B cell (primary cell): ENCODE measurements at regions not wholly inside any gene's neighbourhood (a gene's known extent, or its start where the extent isn't known, plus 50 kb on each side); places are given as distances from the start of the nearest gene placed in this dataset.

Experiments used
- ATAC-seq: fragments of 200-7000 bp; cut with Tn5 transposase; one replicate; pipeline ENCODE4 v1.10.0; 2021; ENCODE audit warnings: low read depth, mild to moderate bottlenecking, moderate number of reproducible peaks, moderate library complexity
- CTCF ChIA-PET: fragments of 350-600 bp; sonication (Branson Sonifier 250); formaldehyde crosslinking; loops from one replicate; lab custom pipeline; 2021; ENCODE audit warnings: antibody characterized with exemption, inconsistent platforms; lab: Charles Lee
- POLR2A ChIA-PET: fragments of 350-600 bp; sonication (Branson Sonifier 250); formaldehyde crosslinking; loops from one replicate; lab custom pipeline; 2021; ENCODE audit warnings: antibody characterized with exemption; lab: Charles Lee
- DNase-seq: peaks from one replicate; pipeline ENCODE4 v3.0.0; 2013
- H2AFZ ChIP-seq: 2 replicates; pipeline ENCODE4 v1.6.1; 2012; ENCODE audit warnings: mild to moderate bottlenecking, low read depth, low read length; ENCODE audit not compliant: insufficient read depth, poor library complexity, severe bottlenecking
- H3K27ac ChIP-seq, 2 donors: 1 replicate in 1 of 2; 2 replicates in 1 of 2; pipeline ENCODE4 v1.5.1; 2012 to 2013; ENCODE audit warnings: low read length in 2 of 2, mild to moderate bottlenecking in 2 of 2, moderate library complexity in 1 of 2
- H3K27me3 ChIP-seq, 4 experiments: fragments of 200-600 bp in 1 of 4; sonication (generic) in 1 of 4; replicated peaks in 1 of 4; 1 replicate in 2 of 4; 2 replicates in 2 of 4; pipeline versions ENCODE4 v1.6.1 to v1.7.0; 2013 to 2016; ENCODE audit warnings: low read length in 3 of 4, mild to moderate bottlenecking in 2 of 4, mixed read lengths in 1 of 4, moderate library complexity in 1 of 4; ENCODE audit not compliant: insufficient read depth in 4 of 4, control insufficient read depth in 3 of 4; ENCODE audit errors: control extremely low read depth in 1 of 4
- H3K36me3 ChIP-seq, 2 experiments: replicated peaks in 1 of 2; 1 replicate in 1 of 2; 2 replicates in 1 of 2; pipeline versions ENCODE4 v1.6.1 to v1.7.1; 2013; ENCODE audit warnings: low read length in 1 of 2; ENCODE audit not compliant: insufficient read depth in 2 of 2, control insufficient read depth in 1 of 2; ENCODE audit errors: control extremely low read depth in 1 of 2, extremely low read depth in 1 of 2
- H3K4me1 ChIP-seq, 2 donors: fragments of 200-600 bp in 1 of 2; sonication (generic) in 1 of 2; 1 replicate in 1 of 2; 2 replicates in 1 of 2; pipeline versions ENCODE4 v1.5.1 to v1.6.1; 2013 to 2017; ENCODE audit warnings: low read length in 2 of 2; ENCODE audit not compliant: control insufficient read depth in 2 of 2, insufficient read depth in 2 of 2
- H3K4me2 ChIP-seq: replicated peaks from 2 replicates; pipeline ENCODE3; 2012; ENCODE audit warnings: mild to moderate bottlenecking, low read depth, low read length; ENCODE audit not compliant: poor library complexity, severe bottlenecking
- H3K4me3 ChIP-seq, 5 experiments: fragments of 200-600 bp in 1 of 5; sonication (generic) in 1 of 5; 1 replicate in 3 of 5; 2 replicates in 2 of 5; pipeline versions ENCODE4 v1.5.1 to v1.7.0; 2011 to 2016; ENCODE audit warnings: low read length in 4 of 5, mild to moderate bottlenecking in 4 of 5, low read depth in 2 of 5, control low read depth in 1 of 5, moderate library complexity in 1 of 5; ENCODE audit not compliant: insufficient read depth in 1 of 5; ENCODE audit errors: control extremely low read depth in 1 of 5, extremely low read depth in 1 of 5
- H3K79me2 ChIP-seq: fragments of 200-600 bp; sonication (generic); one replicate; pipeline ENCODE4 v1.6.0; 2016; ENCODE audit warnings: low read length; ENCODE audit not compliant: control insufficient read depth, insufficient read depth
- H3K9ac ChIP-seq: fragments of 200-600 bp; sonication (generic); 2 replicates; pipeline ENCODE4 v1.6.1; 2017; ENCODE audit warnings: mild to moderate bottlenecking, low read length, moderate library complexity
- H3K9me3 ChIP-seq, 3 donors: one replicate each; pipeline versions ENCODE4 v1.6.1 to v1.7.1; 2013; ENCODE audit warnings: low read length in 2 of 3; ENCODE audit not compliant: control insufficient read depth in 2 of 3, insufficient read depth in 1 of 3; ENCODE audit errors: control extremely low read depth in 1 of 3
- H4K20me1 ChIP-seq: 2 replicates; pipeline ENCODE4 v1.6.0; 2012; ENCODE audit warnings: mild to moderate bottlenecking, low read length; ENCODE audit not compliant: insufficient read depth, control insufficient read depth, poor library complexity, severe bottlenecking
- H3K27ac Mint-ChIP-seq: one replicate; pipeline ENCODE4 v1.8.0; 2021; ENCODE audit warnings: mixed read lengths
- H3K27me3 Mint-ChIP-seq: one replicate; pipeline ENCODE4 v1.8.0; 2021; ENCODE audit warnings: mixed read lengths
- H3K4me1 Mint-ChIP-seq: one replicate; pipeline ENCODE4 v1.8.0; 2021; ENCODE audit warnings: mixed read lengths
- H3K4me3 Mint-ChIP-seq: one replicate; pipeline ENCODE4 v1.8.0; 2021; ENCODE audit warnings: mixed read lengths
- H3K9me3 Mint-ChIP-seq: one replicate; pipeline ENCODE4 v1.8.0; 2022; ENCODE audit warnings: mixed read lengths; ENCODE audit not compliant: insufficient read depth
- EZH2 ChIP-seq: IDR thresholded peaks from 2 replicates; pipeline ENCODE4 v1.6.1; 2012; ENCODE audit warnings: borderline replicate concordance, low read depth, mild to moderate bottlenecking, moderate library complexity, low read length; ENCODE audit not compliant: insufficient read depth, poor library complexity, severe bottlenecking
- WGBS: methylation state at CpG from one replicate; pipeline ENCODE4 v1.1.5; 2013; ENCODE audit warnings: missing lambda C conversion rate; ENCODE audit not compliant: insufficient coverage; 5-methylcytosine and 5-hydroxymethylcytosine counted together
- intact Hi-C: fragments of 100-400 bp; cut with micrococcal nuclease; formaldehyde crosslinking; loops from one replicate; pipeline ENCODE4 v1.10.0; 2022
- TF ChIP-seq, protein P1 (sequence below): fragments of 200-600 bp; IDR thresholded peaks from one replicate; pipeline ENCODE4 v1.8.0; 2022; ENCODE audit warnings: antibody characterized with exemption, mild to moderate bottlenecking

DNA sequence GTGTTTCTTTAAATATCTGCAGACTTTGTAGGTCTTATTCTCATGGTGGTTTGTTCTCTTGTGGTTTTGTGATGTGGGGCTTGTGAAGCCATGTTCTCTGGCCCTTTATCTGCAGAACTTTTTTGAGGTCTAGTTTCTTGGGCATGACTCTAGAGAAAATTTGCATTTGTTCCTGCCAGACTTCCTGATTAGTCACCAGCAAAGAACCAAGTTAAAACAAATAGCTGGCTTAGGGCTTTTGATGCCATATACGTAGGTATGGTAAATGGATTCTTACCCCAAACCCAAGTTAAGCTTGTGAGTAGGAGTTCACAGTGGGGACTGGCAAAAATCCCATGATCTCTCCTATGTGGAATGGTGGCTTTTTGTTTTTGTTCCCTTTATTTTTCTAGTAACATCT lies 68.7 kb upstream of the IRX3 start:
- Histone ChIP-seq H3K27me3 (peaks cover 0 to 2% (median 0%) of the 10 kb centered on the region in 4 experiments), H3K4me2 (no peak overlapping the region), H3K36me3 (no peaks in the 10 kb centered on the region), H3K9ac (no peak overlapping the region), H3K4me1 (no peaks in the 10 kb centered on the region), H3K4me3 (no peak overlapping the region), H3K27ac (no peak overlapping the region), H3K79me2 (no peaks in the 10 kb centered on the region), H3K9me3 (peaks cover 0 to 14% (median 0%) of the 10 kb centered on the region in 3 donors), H4K20me1 (no peaks in the 10 kb centered on the region), H2AFZ (no peak overlapping the region)
- H3K27ac Mint-ChIP-seq: no peak overlapping the region
- DNase-seq: no peak
- POLR2A ChIA-PET: no interaction called here
- TF ChIP-seq, protein P1, sequence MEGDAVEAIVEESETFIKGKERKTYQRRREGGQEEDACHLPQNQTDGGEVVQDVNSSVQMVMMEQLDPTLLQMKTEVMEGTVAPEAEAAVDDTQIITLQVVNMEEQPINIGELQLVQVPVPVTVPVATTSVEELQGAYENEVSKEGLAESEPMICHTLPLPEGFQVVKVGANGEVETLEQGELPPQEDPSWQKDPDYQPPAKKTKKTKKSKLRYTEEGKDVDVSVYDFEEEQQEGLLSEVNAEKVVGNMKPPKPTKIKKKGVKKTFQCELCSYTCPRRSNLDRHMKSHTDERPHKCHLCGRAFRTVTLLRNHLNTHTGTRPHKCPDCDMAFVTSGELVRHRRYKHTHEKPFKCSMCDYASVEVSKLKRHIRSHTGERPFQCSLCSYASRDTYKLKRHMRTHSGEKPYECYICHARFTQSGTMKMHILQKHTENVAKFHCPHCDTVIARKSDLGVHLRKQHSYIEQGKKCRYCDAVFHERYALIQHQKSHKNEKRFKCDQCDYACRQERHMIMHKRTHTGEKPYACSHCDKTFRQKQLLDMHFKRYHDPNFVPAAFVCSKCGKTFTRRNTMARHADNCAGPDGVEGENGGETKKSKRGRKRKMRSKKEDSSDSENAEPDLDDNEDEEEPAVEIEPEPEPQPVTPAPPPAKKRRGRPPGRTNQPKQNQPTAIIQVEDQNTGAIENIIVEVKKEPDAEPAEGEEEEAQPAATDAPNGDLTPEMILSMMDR: no peak
- no peak for TF ChIP-seq EZH2
- no peaks in the 10 kb centered on the region for H3K4me1 Mint-ChIP-seq
- H3K27me3 Mint-ChIP-seq: peaks cover 14% of the 10 kb centered on the region
- CTCF ChIA-PET: no interaction called here
- intact Hi-C loops: no loop called here
- ATAC-seq: no peak
- no CpG with 5 or more reads among the region's 1 CpG for WGBS
- peaks cover 6% of the 10 kb centered on the region for H3K9me3 Mint-ChIP-seq
- no peak overlapping the region for H3K4me3 Mint-ChIP-seq

DNA sequence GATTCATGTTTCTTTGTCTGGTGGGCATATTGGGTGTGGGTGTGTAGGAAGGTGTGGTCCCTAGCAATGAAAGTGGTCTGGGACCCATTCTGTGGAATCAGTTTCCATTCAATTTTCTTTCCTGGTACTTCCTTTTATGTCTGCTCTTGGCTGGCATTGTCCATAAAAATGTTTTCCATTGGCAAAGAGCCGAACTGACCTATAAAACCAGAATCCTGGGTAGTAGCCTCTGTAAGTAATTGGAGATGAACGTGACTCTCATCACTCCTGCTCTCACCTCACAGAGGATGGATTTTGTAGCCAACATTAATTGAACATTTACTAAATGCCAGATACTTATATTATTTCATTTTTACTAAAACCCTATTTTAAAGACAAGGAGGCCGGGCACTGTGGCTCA lies 66.5 kb upstream of the IRX3 start:
- H3K4me3 ChIP-seq: no peak overlapping the region
- peaks cover 6% of the 10 kb centered on the region for H3K9me3 Mint-ChIP-seq
- no peaks in the 10 kb centered on the region for H3K4me1 Mint-ChIP-seq
- ATAC-seq (no peak), DNase-seq (no peak)
- peaks cover 0 to 11% (median 0%) of the 10 kb centered on the region in 3 donors for H3K9me3 ChIP-seq
- H3K27ac Mint-ChIP-seq: no peak overlapping the region
- TF ChIP-seq EZH2: no peak
- no peaks in the 10 kb centered on the region for H4K20me1 ChIP-seq
- no peak overlapping the region for H3K9ac ChIP-seq
- no peaks in the 10 kb centered on the region for H3K36me3 ChIP-seq
- H3K4me2 ChIP-seq: no peak overlapping the region
- WGBS: 100% methylated on average over 1 of the region's 3 CpGs
- no peaks in the 10 kb centered on the region for H3K79me2 ChIP-seq
- H2AFZ ChIP-seq: no peak overlapping the region
- ChIA-PET POLR2A (no interaction called here), CTCF (no interaction called here)
- H3K4me3 Mint-ChIP-seq: no peak overlapping the region
- no peaks in the 10 kb centered on the region for H3K27me3 ChIP-seq
- peaks cover 10% of the 10 kb centered on the region for H3K27me3 Mint-ChIP-seq
- H3K4me1 ChIP-seq: no peaks in the 10 kb centered on the region
- intact Hi-C loops: no loop called here
- no peak overlapping the region for H3K27ac ChIP-seq
